Activated naive CD8-positive, alpha-beta T cell (primary cell): ENCODE measurements at regions not wholly inside any gene's neighbourhood (a gene's known extent, or its start where the extent isn't known, plus 50 kb on each side); places are given as distances from the start of the nearest gene placed in this dataset.
"Not testable (repeated sequence)": the region's sequence is repeated elsewhere in the genome, so short reads cannot be mapped to it uniquely, and the experiment has no call there.

Experiments
- H3K27ac Mint-ChIP-seq: one replicate; pipeline ENCODE4 v1.8.0; 2021; ENCODE audit warnings: mixed read lengths
- H3K27me3 Mint-ChIP-seq: one replicate; pipeline ENCODE4 v1.8.0; 2021; ENCODE audit warnings: mixed read lengths
- H3K36me3 Mint-ChIP-seq: one replicate; pipeline ENCODE4 v1.8.0; 2021; ENCODE audit warnings: mixed read lengths
- H3K4me1 Mint-ChIP-seq: one replicate; pipeline ENCODE4 v1.8.0; 2021; ENCODE audit warnings: low read depth, mixed read lengths
- H3K4me3 Mint-ChIP-seq: one replicate; pipeline ENCODE4 v1.8.0; 2021; ENCODE audit warnings: mild to moderate bottlenecking, mixed read lengths
- H3K9me3 Mint-ChIP-seq: one replicate; pipeline ENCODE4 v1.8.0; 2021; ENCODE audit warnings: low read depth, mixed read lengths

GRCh38 chr15:20280933-20281463, 260.6 kb downstream of the GOLGA6L6 start:
- Mint-ChIP-seq H3K9me3 (no peaks in the 10 kb centered on the region), H3K27ac (no peak overlapping the region), H3K36me3 (no peaks in the 10 kb centered on the region), H3K4me3 (no peak overlapping the region), H3K4me1 (no peaks in the 10 kb centered on the region), H3K27me3 (no peaks in the 10 kb centered on the region)

GRCh38 chr15:20280141-20280932, 261.3 kb downstream of the GOLGA6L6 start:
- not testable (repeated sequence) for H3K4me3 Mint-ChIP-seq, H3K27me3 Mint-ChIP-seq, H3K4me1 Mint-ChIP-seq, H3K36me3 Mint-ChIP-seq, H3K9me3 Mint-ChIP-seq, H3K27ac Mint-ChIP-seq

- not testable (repeated sequence) for H3K9me3 Mint-ChIP-seq, H3K27me3 Mint-ChIP-seq, H3K4me1 Mint-ChIP-seq, H3K36me3 Mint-ChIP-seq, H3K27ac Mint-ChIP-seq, H3K4me3 Mint-ChIP-seq
Observed at GRCh38 chr15:20279056-20279455, 262.5 kb downstream of the GOLGA6L6 start.

- H3K27ac Mint-ChIP-seq, H3K4me1 Mint-ChIP-seq, H3K4me3 Mint-ChIP-seq, H3K9me3 Mint-ChIP-seq, H3K27me3 Mint-ChIP-seq, H3K36me3 Mint-ChIP-seq: not testable (repeated sequence)
Observed at GRCh38 chr15:20278376-20278775, 263.2 kb downstream of the GOLGA6L6 start.

GRCh38 chr15:20277451-20277850, 264.1 kb downstream of the GOLGA6L6 start:
- H3K27ac Mint-ChIP-seq, H3K4me1 Mint-ChIP-seq, H3K4me3 Mint-ChIP-seq, H3K27me3 Mint-ChIP-seq, H3K9me3 Mint-ChIP-seq, H3K36me3 Mint-ChIP-seq: not testable (repeated sequence)

GRCh38 chr15:20276312-20277114, 265.1 kb downstream of the GOLGA6L6 start:
- H3K4me1 Mint-ChIP-seq, H3K27ac Mint-ChIP-seq, H3K4me3 Mint-ChIP-seq, H3K27me3 Mint-ChIP-seq, H3K36me3 Mint-ChIP-seq, H3K9me3 Mint-ChIP-seq: not testable (repeated sequence)

- not testable (repeated sequence) for H3K36me3 Mint-ChIP-seq, H3K27ac Mint-ChIP-seq, H3K9me3 Mint-ChIP-seq, H3K27me3 Mint-ChIP-seq, H3K4me1 Mint-ChIP-seq, H3K4me3 Mint-ChIP-seq
Observed at GRCh38 chr15:20275373-20275967, 266.1 kb downstream of the GOLGA6L6 start.

GRCh38 chr15:20272422-20273184, 269.0 kb downstream of the GOLGA6L6 start:
- no peaks in the 10 kb centered on the region for H3K27me3 Mint-ChIP-seq
- no peak overlapping the region for H3K4me3 Mint-ChIP-seq
- no peaks in the 10 kb centered on the region for H3K36me3 Mint-ChIP-seq
- no peaks in the 10 kb centered on the region for H3K4me1 Mint-ChIP-seq
- H3K9me3 Mint-ChIP-seq = no peaks in the 10 kb centered on the region
- H3K27ac Mint-ChIP-seq = no peak overlapping the region

- Mint-ChIP-seq H3K27ac (no peak overlapping the region), H3K36me3 (no peaks in the 10 kb centered on the region), H3K9me3 (no peaks in the 10 kb centered on the region), H3K27me3 (no peaks in the 10 kb centered on the region), H3K4me3 (no peak overlapping the region), H3K4me1 (no peaks in the 10 kb centered on the region)
Observed at GRCh38 chr15:20271647-20272046, 270.0 kb downstream of the GOLGA6L6 start.

- H3K36me3 Mint-ChIP-seq, H3K4me3 Mint-ChIP-seq, H3K4me1 Mint-ChIP-seq, H3K27me3 Mint-ChIP-seq, H3K27ac Mint-ChIP-seq, H3K9me3 Mint-ChIP-seq: not testable (repeated sequence)
Observed at GRCh38 chr15:20269956-20270355, 271.6 kb downstream of the GOLGA6L6 start.

GRCh38 chr15:20267996-20268395, 273.6 kb downstream of the GOLGA6L6 start:
- not testable (repeated sequence) for H3K9me3 Mint-ChIP-seq, H3K27ac Mint-ChIP-seq, H3K27me3 Mint-ChIP-seq, H3K4me1 Mint-ChIP-seq, H3K4me3 Mint-ChIP-seq, H3K36me3 Mint-ChIP-seq

GRCh38 chr15:20267051-20267730, 274.4 kb downstream of the GOLGA6L6 start:
- H3K27me3 Mint-ChIP-seq, H3K4me3 Mint-ChIP-seq, H3K27ac Mint-ChIP-seq, H3K9me3 Mint-ChIP-seq, H3K36me3 Mint-ChIP-seq, H3K4me1 Mint-ChIP-seq: not testable (repeated sequence)

- H3K27me3 Mint-ChIP-seq, H3K36me3 Mint-ChIP-seq, H3K4me3 Mint-ChIP-seq, H3K27ac Mint-ChIP-seq, H3K9me3 Mint-ChIP-seq, H3K4me1 Mint-ChIP-seq: not testable (repeated sequence)
Observed at GRCh38 chr15:20265710-20266109, 275.9 kb downstream of the GOLGA6L6 start.
